Fibroblast of the aortic adventitia (primary cell): ENCODE measurements at regions not wholly inside any gene's neighbourhood (a gene's known extent, or its start where the extent isn't known, plus 50 kb on each side); places are given as distances from the start of the nearest gene placed in this dataset.
A peak's percentile ranks its signal among the peaks of the same experiment; 100 is the strongest.

ENCODE experiments used
- DNase-seq: peaks from one replicate; pipeline ENCODE4 v3.0.0-alpha.2; 2010; ENCODE audit warnings: low read depth
- H3K4me3 ChIP-seq: 2 replicates; pipeline ENCODE4 v1.5.1; 2011; ENCODE audit warnings: low read depth, mild to moderate bottlenecking, control low read depth, low read length, moderate library complexity
- TF ChIP-seq, protein P1 (sequence below): IDR thresholded peaks from 2 replicates; pipeline ENCODE4 v1.5.1; 2011; ENCODE audit warnings: mild to moderate bottlenecking, low read length, control low read depth, inconsistent platforms; ENCODE audit not compliant: insufficient read depth

DNA sequence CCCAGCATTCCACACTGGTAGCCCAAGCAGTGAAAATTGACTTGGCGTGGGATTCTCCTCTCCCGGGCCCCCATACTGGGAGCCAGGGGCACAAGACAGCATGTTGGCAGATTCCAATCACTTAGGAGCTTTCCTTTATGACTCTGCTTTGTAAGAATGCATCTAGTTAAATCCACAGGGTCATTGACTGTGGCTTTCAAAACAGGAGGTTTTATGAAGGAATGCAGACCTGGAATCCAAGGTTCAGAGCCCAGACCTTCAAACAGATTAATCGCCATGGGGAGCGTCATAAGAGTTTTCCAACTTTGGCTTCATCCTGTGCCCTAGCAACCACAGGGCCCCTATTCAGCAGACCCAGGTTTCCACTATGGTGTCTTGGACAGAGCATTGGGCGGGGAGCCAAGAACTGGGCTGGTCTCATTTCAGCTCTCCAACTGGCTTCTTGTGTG lies 76.4 kb upstream of the RMST start:
- TF ChIP-seq, protein P1, sequence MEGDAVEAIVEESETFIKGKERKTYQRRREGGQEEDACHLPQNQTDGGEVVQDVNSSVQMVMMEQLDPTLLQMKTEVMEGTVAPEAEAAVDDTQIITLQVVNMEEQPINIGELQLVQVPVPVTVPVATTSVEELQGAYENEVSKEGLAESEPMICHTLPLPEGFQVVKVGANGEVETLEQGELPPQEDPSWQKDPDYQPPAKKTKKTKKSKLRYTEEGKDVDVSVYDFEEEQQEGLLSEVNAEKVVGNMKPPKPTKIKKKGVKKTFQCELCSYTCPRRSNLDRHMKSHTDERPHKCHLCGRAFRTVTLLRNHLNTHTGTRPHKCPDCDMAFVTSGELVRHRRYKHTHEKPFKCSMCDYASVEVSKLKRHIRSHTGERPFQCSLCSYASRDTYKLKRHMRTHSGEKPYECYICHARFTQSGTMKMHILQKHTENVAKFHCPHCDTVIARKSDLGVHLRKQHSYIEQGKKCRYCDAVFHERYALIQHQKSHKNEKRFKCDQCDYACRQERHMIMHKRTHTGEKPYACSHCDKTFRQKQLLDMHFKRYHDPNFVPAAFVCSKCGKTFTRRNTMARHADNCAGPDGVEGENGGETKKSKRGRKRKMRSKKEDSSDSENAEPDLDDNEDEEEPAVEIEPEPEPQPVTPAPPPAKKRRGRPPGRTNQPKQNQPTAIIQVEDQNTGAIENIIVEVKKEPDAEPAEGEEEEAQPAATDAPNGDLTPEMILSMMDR: no peak
- H3K4me3 ChIP-seq: no peak overlapping the region
- no peak for DNase-seq

DNA sequence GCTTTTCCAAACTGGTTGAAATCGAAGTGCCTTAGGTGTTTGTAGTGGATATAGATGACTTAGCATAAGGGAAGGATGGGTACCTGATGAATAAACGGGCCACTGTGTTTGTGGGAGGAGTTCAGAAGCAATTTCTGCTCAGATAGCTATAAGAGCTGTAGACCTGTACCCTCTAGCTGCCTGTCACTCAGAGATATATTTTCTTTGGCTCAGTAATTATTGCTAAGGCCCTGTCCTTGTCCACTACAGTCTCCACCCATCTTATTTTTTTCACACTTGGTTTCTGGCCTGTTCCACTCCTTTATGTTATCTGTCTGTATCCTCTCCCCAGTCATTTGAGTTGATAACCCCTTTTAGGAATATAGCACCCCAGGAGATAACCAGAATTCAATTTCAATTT lies 74.8 kb upstream of the RMST start:
- TF ChIP-seq, protein P1: no peak
- DNase-seq: no peak

DNA sequence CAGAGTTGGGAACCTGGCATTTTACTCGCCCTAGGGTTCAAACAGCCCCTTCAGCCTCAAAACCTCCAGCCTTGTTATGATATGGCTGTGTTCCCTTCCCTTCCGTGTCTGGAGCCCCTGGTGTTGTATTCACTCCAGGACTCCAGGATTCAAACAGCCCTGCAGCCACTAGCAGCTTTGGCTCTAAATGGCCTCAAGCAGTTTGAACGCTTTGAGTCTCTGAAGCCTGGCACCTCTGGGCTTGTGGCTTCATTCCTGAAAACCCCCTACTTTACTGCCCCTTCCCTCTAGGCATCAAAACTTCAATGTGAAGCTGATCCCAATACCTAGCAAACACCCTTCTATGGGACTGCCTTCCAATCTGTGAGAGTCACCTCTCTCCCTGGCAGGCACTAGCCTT lies 67.9 kb upstream of the RMST start:
- no peak overlapping the region for H3K4me3 ChIP-seq
- DNase-seq: no peak

More for the DNA sequence above, 74.8 kb upstream of the RMST start:
- no peak overlapping the region for H3K4me3 ChIP-seq

DNA sequence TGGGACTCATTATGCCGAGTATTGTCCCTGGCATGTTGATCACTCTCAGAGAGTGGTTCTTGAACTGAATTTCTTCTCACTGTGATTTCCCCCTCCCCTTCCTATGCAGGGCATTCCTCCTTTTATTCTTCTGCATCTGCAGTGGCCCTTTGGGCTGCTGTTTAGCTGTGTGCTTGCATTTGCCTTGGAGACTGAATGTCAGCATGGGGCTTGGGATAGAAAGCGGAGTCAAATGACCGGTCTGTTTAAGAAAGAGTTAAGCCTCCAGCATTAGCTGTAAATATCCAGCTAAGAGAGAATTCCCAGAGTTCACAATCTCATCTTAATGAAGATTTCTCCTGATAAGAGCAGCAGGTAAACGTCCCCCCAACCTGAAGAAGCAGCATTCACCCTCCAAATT lies 65.6 kb upstream of the RMST start:
- no peak overlapping the region for H3K4me3 ChIP-seq
- TF ChIP-seq, protein P1: no peak
- DNase-seq: no peak

More for the DNA sequence above, 67.9 kb upstream of the RMST start:
- TF ChIP-seq, protein P1: no peak

DNA sequence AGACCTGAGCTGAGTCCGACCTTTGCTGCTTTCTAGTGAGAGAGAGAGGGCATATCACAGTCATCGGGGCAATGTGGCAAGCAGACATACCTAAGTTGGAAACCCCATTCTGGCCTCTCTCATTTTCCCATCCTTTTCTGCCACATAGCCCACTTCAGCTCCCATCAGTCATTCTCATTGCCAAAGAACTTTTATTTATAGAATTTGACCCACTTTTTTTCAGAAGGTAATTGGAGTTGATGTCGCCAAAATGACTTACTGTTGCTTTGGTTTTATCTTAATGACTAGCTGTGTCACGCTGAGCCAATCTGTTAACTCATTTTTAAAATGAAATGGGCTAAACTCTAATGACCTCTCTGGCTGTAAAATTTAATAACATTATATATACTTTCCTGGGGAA lies 63.9 kb upstream of the RMST start:
- no peak overlapping the region for H3K4me3 ChIP-seq
- TF ChIP-seq, protein P1: no peak
- no peak for DNase-seq

DNA sequence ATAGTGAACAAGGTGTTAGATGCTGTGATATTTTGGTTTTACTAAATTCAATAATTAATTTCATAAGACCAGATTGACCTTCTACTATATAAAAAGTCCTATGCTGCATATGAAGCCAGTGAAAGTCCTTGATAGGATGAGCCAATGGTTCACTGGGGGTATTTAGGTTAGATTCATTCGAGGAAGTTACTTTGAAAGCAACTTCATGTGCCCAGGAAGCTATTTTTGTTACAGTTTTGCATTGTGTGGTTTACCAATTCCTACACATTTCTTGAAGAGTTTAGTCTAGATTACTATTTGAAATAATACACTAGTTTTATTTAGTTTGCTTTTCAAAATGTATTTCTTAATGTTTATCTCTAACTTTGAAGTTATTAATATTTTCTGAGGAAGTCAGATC lies 58.5 kb upstream of the RMST start:
- no peak for DNase-seq
- TF ChIP-seq, protein P1: no peak
- H3K4me3 ChIP-seq: no peak overlapping the region

DNA sequence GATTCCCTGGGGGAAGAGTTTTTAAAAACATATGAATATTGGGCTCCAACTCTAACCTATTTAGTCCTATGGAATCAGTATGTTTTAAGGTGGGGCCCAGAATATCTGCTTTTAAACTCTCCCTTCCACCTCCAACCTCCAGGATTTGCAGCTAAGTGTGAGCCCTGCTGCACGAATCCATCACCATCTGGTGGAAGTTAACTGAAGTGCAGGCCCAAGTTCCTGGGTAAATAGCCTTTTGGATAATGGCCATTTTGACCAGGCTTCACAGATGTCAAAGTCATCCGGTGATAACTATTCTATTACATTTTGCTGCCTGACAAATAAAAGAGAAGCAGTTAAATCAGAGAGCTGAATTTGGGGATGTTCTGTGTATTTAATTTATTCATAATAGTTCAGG lies 58.1 kb upstream of the RMST start:
- H3K4me3 ChIP-seq: no peak overlapping the region
- TF ChIP-seq, protein P1: peak; percentile 31
- DNase-seq: peak; percentile 1
